Pancreas (tissue), 10 donors: ENCODE measurements at regions not wholly inside any gene's neighbourhood (a gene's known extent, or its start where the extent isn't known, plus 50 kb on each side); places are given as distances from the start of the nearest gene placed in this dataset.

Source experiments
- ATAC-seq, 4 donors: fragments of 200-7000 bp; cut with Tn5 transposase; one replicate each; pipeline versions ENCODE4 v1.8.0 to v1.9.1; 2020; ENCODE audit warnings: mild to moderate bottlenecking in 4 of 4, moderate library complexity in 4 of 4
- DNase-seq, 6 donors: peaks; one replicate each; pipeline ENCODE4 v3.0.0-alpha.2; 2020
- FAIRE-seq: peaks from 2 replicates; lab custom pipeline; 2012; peaks lifted over from hg19 to GRCh38; lab: Jason Lieb, UNC
- H3K27ac ChIP-seq, 4 donors: fragments of 200-600 bp; sonication (generic); 1 replicate in 3 of 4; 2 replicates in 1 of 4; pipeline versions ENCODE4 v1.5.0 to v1.8.0; 2020
- H3K27me3 ChIP-seq, 4 donors: fragments of 200-600 bp; one replicate each; pipeline ENCODE4 v1.8.0; 2021
- H3K36me3 ChIP-seq, 3 donors: fragments of 200-600 bp; sonication (generic) in 1 of 3; one replicate each; pipeline versions ENCODE4 v1.5.0 to v1.8.0; 2020 to 2021
- H3K4me1 ChIP-seq, 3 donors: fragments of 200-600 bp; one replicate each; pipeline ENCODE4 v1.8.0; 2021
- H3K4me3 ChIP-seq, 4 donors: fragments of 200-600 bp; sonication (generic) in 2 of 4; one replicate each; pipeline versions ENCODE4 v1.5.0 to v1.8.0; 2020 to 2021
- H3K9me3 ChIP-seq, 4 donors: fragments of 200-600 bp; one replicate each; pipeline ENCODE4 v1.8.0; 2021
- WGBS, 2 donors: extraction: QIAGEN DNeasy Blood & Tissue Kit; methylation state at CpG; one replicate each; pipeline ENCODE4 v1.1.7; 2013; 5-methylcytosine and 5-hydroxymethylcytosine counted together
- intact Hi-C, 3 donors: fragments of 100-400 bp; cut with DNase I; formaldehyde crosslinking; loops; one replicate each; pipeline versions ENCODE4 v1.11.1 to v1.14.2; 2022
- TF ChIP-seq, protein P1 (sequence below), 4 donors: fragments of 200-600 bp; sonication (generic) in 3 of 4; IDR thresholded peaks; one replicate each; pipeline versions ENCODE4 v1.5.0 to v1.8.0; 2021; ENCODE audit warnings: antibody characterized with exemption in 4 of 4
- donor health status: healthy with polysubstance abuse.
- donor health status: DM: no; HTN: no; CAD: no; lungs with moderate emphysema.
- donor health status: DM: no; HTN: no; CAD: no.
- donor health status: control.
- donor health status: control.
- donor health status: Bipolar disorder and iron deficiency.
- donor health status: DM: yes; HTN: yes; CAD: no.
- donor health status: DM: no; HTN: no; CAD: no.
- donor health status: DM: no; HTN: no; CAD: no.
- donor health status: DM: yes; HTN: yes; CAD: no.

DNA sequence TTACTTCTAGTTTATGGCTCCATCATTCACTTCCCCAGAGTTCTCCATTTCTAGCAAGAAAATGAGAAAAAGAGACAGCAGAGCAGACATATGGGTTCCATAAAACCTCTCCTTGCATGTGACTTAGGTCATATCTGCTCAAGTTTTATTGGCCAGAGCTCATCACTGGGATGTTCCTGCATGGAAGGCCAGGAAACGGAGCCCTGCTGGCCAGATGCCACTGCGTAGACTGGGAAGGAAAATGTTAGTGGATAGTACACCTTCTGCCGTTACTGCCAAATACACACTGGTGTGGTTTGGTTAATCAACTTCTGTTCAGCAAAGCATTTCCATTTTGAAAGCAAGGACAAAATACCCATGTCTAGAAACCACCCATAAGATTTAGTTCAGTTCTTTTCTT lies 220.6 kb upstream of the TSHZ2 start:
- no peaks in the 10 kb centered on the region for H3K27me3 ChIP-seq
- H3K27ac ChIP-seq = no peak overlapping the region
- H3K9me3 ChIP-seq = no peaks in the 10 kb centered on the region
- DNase-seq (no peak), FAIRE-seq (no peak), ATAC-seq (no peak)
- H3K4me1 ChIP-seq = no peaks in the 10 kb centered on the region
- no peaks in the 10 kb centered on the region for H3K36me3 ChIP-seq
- intact Hi-C loops = no loop called here
- TF ChIP-seq, protein P1, sequence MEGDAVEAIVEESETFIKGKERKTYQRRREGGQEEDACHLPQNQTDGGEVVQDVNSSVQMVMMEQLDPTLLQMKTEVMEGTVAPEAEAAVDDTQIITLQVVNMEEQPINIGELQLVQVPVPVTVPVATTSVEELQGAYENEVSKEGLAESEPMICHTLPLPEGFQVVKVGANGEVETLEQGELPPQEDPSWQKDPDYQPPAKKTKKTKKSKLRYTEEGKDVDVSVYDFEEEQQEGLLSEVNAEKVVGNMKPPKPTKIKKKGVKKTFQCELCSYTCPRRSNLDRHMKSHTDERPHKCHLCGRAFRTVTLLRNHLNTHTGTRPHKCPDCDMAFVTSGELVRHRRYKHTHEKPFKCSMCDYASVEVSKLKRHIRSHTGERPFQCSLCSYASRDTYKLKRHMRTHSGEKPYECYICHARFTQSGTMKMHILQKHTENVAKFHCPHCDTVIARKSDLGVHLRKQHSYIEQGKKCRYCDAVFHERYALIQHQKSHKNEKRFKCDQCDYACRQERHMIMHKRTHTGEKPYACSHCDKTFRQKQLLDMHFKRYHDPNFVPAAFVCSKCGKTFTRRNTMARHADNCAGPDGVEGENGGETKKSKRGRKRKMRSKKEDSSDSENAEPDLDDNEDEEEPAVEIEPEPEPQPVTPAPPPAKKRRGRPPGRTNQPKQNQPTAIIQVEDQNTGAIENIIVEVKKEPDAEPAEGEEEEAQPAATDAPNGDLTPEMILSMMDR (IDR thresholded peaks at IDR 0.05) = no peak
- no peak overlapping the region for H3K4me3 ChIP-seq
- 85 to 88% methylated on average over 3 of the region's 3 CpGs for WGBS, 2 donors

DNA sequence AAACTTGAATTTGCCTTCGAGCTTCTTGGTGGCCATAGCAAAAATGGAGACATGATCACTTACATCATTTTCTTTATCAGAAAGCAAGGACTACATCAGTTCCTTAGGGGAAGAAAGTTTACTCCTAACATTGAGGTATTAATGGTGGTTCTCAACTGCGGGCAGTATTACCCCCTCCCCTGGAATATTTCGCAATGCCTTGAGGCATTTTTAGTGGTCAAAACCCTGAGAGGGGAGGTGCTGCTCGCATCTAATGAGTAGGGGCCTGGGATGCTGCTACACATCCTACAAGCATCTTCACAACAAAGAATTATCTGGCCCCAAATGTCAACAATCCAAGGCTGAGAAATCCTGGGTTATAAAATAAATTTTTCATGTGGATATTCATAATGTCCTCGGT lies 222.2 kb upstream of the TSHZ2 start:
- Histone ChIP-seq H3K4me1 (no peaks in the 10 kb centered on the region), H3K4me3 (no peak overlapping the region), H3K27me3 (no peaks in the 10 kb centered on the region), H3K27ac (no peak overlapping the region), H3K36me3 (no peaks in the 10 kb centered on the region), H3K9me3 (no peaks in the 10 kb centered on the region)
- no peak for DNase-seq
- intact Hi-C loops = no loop called here
- FAIRE-seq = no peak
- TF ChIP-seq, protein P1 (IDR thresholded peaks at IDR 0.05) = no peak
- no peak for ATAC-seq
- WGBS, 2 donors = 73 to 90% methylated on average over 5 of the region's 5 CpGs

DNA sequence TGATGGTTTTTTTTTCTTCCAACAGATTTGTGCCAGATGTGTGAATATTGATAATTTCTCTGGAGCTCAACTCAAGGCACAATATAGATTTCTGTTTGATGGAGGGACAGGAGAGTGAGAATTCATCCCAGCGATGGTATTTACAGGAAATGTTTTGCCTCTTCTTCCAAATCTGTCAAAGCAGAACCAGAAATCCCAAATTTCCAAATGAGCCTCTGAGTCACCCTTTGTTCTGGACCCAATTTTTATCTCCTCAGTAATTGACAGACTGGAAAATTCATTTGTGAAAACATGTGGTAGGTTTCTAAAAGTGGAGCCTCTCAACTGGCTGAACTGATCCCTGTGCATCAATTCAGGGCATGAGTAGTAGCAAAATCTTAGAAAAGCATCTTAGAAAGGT lies 223.2 kb upstream of the TSHZ2 start:
- H3K27me3 ChIP-seq = no peaks in the 10 kb centered on the region
- H3K27ac ChIP-seq = no peak overlapping the region
- no peaks in the 10 kb centered on the region for H3K4me1 ChIP-seq
- no peak for FAIRE-seq
- no peak for ATAC-seq
- TF ChIP-seq, protein P1 (IDR thresholded peaks at IDR 0.05) = no peak
- H3K9me3 ChIP-seq = no peaks in the 10 kb centered on the region
- no peaks in the 10 kb centered on the region for H3K36me3 ChIP-seq
- no peak for DNase-seq
- WGBS, 2 donors = 68 to 85% methylated on average over 1 of the region's 1 CpG
- H3K4me3 ChIP-seq = no peak overlapping the region
- intact Hi-C loops = no loop called here

GRCh38 chr20:52748285-52748932 lies 223.7 kb upstream of the TSHZ2 start:
- ATAC-seq (peak in 1 of 4 donors; percentile 12), FAIRE-seq (no peak), DNase-seq (no peak)
- Histone ChIP-seq H3K36me3 (no peaks in the 10 kb centered on the region), H3K9me3 (no peaks in the 10 kb centered on the region), H3K27ac (no peak overlapping the region), H3K27me3 (no peaks in the 10 kb centered on the region), H3K4me1 (no peaks in the 10 kb centered on the region), H3K4me3 (no peak overlapping the region)
- 75 to 85% methylated on average over 12 of the region's 12 CpGs for WGBS, 2 donors
- intact Hi-C loops = no loop called here
- TF ChIP-seq, protein P1 (IDR thresholded peaks at IDR 0.05) = no peak

DNA sequence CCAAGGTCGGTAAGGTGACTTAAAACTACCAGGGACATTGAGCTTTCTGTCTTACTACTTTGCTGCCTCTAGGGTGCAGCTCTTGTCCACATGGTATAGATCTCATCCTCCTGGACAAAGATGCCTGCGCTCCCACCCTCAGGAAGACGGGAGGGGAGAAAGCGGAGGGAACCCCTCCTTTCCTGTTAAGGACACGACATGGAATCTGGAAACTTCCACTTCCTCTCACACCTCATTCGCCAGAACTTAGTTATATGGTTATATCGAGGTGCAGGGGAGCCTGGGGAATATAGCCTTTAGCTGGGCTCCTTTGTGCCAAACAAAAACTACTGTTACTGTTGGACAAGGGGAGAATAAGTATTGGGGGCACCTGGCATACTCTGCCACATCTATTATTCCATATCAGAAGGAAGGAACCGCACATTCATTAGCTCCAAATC lies 224.3 kb upstream of the TSHZ2 start:
- ATAC-seq (peak in 3 of 4 donors; percentile 77 to 86 (median 78)), DNase-seq (peak in 1 of 6 donors; percentile 14), FAIRE-seq (no peak)
- intact Hi-C loops = no loop called here
- TF ChIP-seq, protein P1 (IDR thresholded peaks at IDR 0.05) = peak in 2 of 4 donors; percentile 7 to 21
- Histone ChIP-seq H3K27ac (no peak overlapping the region), H3K27me3 (no peaks in the 10 kb centered on the region), H3K9me3 (no peaks in the 10 kb centered on the region), H3K4me1 (no peaks in the 10 kb centered on the region), H3K36me3 (no peaks in the 10 kb centered on the region), H3K4me3 (no peak overlapping the region)
- WGBS, 2 donors = 47 to 51% methylated on average over 8 of the region's 8 CpGs
